GM18951 (cell line): ENCODE measurements at regions not wholly inside any gene's neighbourhood (a gene's known extent, or its start where the extent isn't known, plus 50 kb on each side); places are given as distances from the start of the nearest gene placed in this dataset.

ENCODE experiments used
- POLR2A ChIP-seq: IDR thresholded peaks from 4 replicates; pipeline ENCODE4 v1.6.1; 2011; ENCODE audit warnings: mild to moderate bottlenecking; ENCODE audit not compliant: insufficient read length, insufficient read depth; ENCODE audit errors: extremely low read depth
- in situ Hi-C: fragments of 300-500 bp; cut with MboI; formaldehyde crosslinking; loops from one replicate; pipeline ENCODE4 v1.12.0; 2022; ENCODE audit warnings: low sequenced_read_pairs, mixed read lengths, inconsistent platforms; ENCODE audit not compliant: unreplicated experiment

- in situ Hi-C loops = no loop called here
- TF ChIP-seq POLR2A = no peak
These were observed 342.7 kb downstream of the DIRAS2 start for GRCh38 chr9:90299968-90300367.

DNA sequence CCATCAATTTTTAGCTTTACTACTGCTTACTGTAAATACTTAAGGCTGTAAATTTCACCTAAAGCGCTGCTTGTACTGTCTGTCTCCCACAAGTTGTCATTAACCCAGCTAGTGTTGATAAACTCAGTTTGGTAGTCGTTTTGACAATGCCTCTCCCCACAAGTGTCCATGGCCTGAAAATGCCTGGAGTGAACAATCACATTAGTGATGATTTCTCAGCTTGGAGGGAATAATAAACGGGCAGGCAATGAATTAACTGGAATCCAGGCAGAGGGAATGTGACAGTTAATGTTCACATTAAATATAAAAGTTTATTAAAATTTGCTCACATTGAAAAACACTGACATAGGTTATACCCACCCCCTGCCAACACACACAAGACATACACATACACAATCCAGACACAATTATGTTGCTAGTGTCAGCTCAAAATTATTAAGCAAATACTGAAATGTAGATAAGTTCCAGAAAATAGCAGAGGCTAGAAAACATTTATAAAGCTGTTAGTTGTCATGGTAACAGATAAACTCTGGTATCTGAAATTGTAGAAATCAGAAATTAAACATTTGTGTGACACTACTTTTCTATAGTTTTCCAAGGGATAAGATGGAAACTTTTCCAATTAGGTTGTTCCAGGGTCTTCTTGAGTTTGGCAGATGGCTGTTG, 341.9 kb downstream of the DIRAS2 start:
- in situ Hi-C loops = no loop called here
- no peak for TF ChIP-seq POLR2A

DNA sequence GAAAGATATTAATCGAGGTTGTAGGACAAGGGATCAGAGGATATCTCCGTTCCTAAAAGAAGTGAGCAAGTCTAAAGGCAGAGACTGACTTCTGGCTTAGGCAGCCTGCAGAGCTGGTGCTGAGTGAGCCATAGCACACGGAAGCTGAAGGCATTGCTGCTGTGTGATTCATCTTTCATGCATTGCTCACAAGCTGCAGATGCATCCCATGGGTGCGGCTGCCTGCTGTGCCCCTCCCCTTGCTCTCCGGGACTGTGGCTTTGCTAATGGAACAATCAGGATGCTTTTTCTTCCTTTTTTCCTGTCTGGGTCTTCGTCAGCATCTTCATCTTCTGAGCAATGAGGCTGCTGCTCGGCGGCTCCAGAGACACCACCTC, 341.4 kb downstream of the DIRAS2 start:
- in situ Hi-C loops = no loop called here

GRCh38 chr9:90303655-90304054, 339.0 kb downstream of the DIRAS2 start:
- TF ChIP-seq POLR2A = no peak

More for the DNA sequence above, 341.4 kb downstream of the DIRAS2 start:
- no peak for TF ChIP-seq POLR2A

DNA sequence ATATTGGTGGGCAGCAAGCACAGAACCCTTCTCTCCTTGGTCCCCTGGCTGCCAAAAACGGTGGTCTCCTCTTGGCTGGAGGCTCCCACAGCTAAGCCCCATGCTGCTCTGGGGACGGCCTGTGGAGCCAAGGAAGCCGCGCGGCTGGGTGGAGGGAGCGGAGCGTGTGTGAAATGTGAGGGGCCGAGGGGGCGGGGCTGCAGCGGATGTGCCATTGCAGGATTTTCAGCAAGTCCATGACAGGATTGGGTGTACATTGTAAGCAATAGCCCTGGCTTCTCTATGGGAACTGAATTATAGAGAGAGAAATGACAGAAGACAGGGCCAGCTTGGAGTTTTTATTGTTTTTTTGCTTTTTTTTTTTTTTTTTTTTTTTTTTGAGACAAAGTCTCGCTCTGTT, 336.5 kb downstream of the DIRAS2 start:
- in situ Hi-C loops = no loop called here
- no peak for TF ChIP-seq POLR2A

More at GRCh38 chr9:90303655-90304054, 339.0 kb downstream of the DIRAS2 start:
- in situ Hi-C loops = no loop called here

DNA sequence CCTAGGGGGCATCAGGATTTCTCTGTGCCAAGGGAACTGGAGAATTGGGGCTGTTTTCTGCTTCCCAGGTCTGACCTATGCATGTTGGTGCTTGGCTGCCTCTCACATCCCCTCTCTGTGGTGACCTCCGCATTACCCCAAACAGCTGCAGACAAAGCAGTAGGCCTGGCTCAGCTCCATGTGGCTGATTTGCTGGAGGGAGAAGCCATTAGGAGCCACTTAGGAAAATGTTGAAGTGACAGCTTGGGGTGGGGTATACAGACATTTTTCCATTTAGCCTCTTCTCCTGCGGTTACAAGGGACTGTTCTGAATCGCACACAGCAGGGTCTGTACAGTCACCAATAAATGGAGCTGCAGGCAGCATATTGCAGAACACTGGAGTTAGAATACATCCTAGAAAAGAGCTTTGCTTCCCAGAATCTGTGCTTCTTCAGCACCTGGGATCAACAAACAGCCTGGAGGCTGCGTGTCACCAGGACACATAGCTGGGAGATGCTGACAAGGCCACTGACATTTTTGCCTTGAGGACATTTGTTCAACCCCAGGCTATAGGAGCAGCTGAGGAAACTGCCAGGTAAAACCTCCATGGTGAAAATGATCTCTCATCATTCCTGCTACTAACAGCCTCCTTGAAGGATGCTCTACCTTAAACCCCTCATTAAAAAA, 335.3 kb downstream of the DIRAS2 start:
- no peak for TF ChIP-seq POLR2A
- in situ Hi-C loops = no loop called here

DNA sequence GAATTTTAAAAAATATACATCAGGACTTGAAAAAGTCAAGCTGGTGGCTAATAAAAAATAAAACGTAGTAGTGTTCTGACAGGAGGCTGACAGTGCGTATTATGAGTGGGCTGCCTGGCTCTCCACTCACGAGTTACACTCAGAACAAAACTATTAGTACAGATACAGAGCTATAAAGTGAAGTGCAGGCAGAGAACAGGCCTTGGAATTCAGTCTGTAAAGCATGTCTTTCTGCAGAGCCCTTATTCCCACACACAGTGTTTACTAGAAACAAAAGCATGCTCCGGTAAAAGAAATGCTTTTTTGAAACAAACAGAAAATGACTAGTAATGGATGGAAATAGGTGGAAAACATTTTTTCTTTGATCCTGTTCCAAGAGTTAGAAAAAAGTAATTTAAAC, 334.7 kb downstream of the DIRAS2 start:
- no peak for TF ChIP-seq POLR2A
- in situ Hi-C loops = no loop called here

GRCh38 chr9:90308691-90309090, 333.9 kb downstream of the DIRAS2 start:
- no peak for TF ChIP-seq POLR2A
- in situ Hi-C loops = no loop called here

DNA sequence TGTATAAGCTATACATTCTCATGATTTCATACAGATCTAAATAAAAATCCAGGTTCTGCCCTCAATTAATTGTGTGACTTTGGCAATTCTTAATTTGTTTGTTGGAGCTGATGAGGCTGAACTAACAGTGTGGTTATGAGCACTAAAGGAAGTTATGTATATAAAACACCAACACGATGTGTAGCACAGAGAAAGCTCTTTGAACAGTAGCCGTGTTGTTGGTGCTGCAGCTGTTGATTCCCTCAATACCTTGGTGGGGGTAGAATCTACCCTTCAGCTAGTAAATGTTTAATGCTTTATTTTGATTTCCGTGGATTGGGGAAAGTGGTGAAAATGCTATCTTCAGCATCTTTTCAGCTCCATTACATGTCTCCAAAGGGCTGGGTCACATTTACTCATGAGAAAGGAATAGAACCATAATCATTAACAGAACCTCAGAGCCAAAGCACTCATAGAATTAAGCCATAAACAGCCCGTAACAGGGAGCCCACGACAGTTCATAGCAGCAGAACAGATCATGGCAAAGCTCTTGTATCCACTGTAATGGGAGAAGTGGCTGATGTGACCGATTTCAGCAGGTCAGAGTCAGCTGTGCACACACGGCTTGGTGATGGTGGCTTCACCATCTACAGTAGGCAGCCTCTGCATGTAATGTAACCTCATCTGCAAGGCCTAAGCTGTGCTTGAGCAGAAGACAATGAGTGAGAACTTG, 332.7 kb downstream of the DIRAS2 start:
- in situ Hi-C loops = no loop called here
- no peak for TF ChIP-seq POLR2A

DNA sequence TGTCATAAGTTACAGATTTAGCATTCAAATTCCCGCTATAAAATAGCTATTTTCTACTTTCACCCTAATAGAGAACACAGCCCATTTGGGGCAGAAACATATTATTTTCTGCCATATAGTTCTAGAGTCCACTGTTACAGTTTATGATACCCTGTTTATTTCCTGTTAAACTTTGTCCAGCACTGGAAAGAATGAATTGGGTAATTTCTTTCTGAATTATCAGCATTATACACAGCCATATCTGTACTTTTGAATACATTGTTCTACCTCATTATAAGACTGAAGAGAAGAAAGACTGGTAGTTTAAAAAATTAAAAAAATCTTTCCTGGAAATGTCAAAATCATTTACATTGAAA, 332.1 kb downstream of the DIRAS2 start:
- TF ChIP-seq POLR2A = no peak
- in situ Hi-C loops = no loop called here

GRCh38 chr9:90311811-90312210, 330.8 kb downstream of the DIRAS2 start:
- no peak for TF ChIP-seq POLR2A
- in situ Hi-C loops = no loop called here

DNA sequence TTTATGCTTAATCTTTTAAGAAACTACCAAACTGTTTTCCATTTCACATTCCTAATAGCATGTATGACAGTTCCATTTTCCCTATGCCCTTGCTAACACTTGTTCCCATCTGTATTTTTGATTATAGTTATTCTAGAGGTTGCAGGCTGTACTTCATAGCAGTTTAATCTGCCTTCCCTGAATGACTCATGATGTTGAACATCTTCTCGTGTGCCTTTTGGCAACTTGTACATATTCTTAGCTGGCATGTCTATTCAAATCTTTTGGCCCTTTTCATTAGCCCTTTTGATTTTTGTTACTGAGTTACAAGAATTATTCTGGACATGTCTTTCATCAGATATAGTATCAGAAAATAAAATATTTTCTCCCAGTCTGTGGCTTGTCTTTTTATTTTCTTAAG, 320.3 kb downstream of the DIRAS2 start:
- in situ Hi-C loops = no loop called here
- no peak for TF ChIP-seq POLR2A

DNA sequence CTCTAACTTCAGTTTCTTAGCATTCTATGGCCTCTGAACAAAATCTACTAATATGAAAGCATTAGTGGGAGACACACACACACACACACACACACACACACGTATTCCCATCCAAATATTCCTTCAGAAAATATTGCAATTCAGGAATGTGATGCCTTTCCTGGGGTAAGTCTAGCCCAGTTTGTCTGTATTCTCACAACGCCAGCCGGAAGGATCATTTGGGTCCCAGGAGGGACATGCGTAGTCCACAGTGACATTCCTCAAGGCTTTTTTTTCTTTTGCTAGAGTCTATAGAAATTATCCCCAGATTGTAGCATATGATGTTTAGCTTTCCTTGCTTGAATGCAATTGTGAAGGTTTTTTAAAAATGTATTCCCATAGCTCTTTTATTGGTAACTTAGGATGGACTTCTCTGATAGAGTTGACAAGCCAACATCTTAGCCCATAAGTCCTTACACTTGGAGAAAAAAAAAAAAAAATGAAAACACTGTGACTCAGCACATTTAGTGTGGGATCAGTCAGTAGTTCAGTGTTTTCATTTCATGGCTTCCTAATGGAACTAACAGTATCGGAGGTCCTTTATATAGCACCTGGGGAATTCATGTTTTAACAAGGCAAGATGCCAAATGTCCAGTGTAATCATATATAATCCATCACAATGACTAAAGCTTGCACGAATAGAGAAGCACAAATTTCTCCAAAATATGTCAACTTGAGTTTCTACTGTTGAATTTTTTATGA, 316.5 kb downstream of the DIRAS2 start:
- no peak for TF ChIP-seq POLR2A
- in situ Hi-C loops = no loop called here
